MG63 (cell line): ENCODE measurements at regions not wholly inside any gene's neighbourhood (a gene's known extent, or its start where the extent isn't known, plus 50 kb on each side); places are given as distances from the start of the nearest gene placed in this dataset.
"Not testable (repeated sequence)": the region's sequence is repeated elsewhere in the genome, so short reads cannot be mapped to it uniquely, and the experiment has no call there.

Experiments
- DNase-seq: peaks from one replicate; pipeline ENCODE4 v3.0.0-alpha.2; 2020
- H3K27me3 ChIP-seq: fragments of 250-450 bp; sonication (Bioruptor Pico); 2 replicates; pipeline ENCODE4 v1.5.1; 2020; ENCODE audit warnings: mild to moderate bottlenecking, moderate library complexity
- H3K36me3 ChIP-seq: fragments of 250-450 bp; sonication (Bioruptor Pico); 2 replicates; pipeline ENCODE4 v1.5.1; 2020; ENCODE audit warnings: mild to moderate bottlenecking, moderate library complexity
- H3K4me3 ChIP-seq: fragments of 250-450 bp; sonication (Bioruptor Pico); 2 replicates; pipeline ENCODE4 v1.5.1; 2020; ENCODE audit warnings: mild to moderate bottlenecking, moderate library complexity
- H3K9me3 ChIP-seq: fragments of 250-450 bp; sonication (Bioruptor Pico); 2 replicates; pipeline ENCODE4 v1.5.1; 2020; ENCODE audit warnings: mild to moderate bottlenecking, moderate library complexity

- not testable (repeated sequence) for DNase-seq, H3K36me3 ChIP-seq, H3K9me3 ChIP-seq, H3K4me3 ChIP-seq, H3K27me3 ChIP-seq
Measured at GRCh38 chr11:3476084-3476936, 97.4 kb upstream of the ZNF195 start.

DNA sequence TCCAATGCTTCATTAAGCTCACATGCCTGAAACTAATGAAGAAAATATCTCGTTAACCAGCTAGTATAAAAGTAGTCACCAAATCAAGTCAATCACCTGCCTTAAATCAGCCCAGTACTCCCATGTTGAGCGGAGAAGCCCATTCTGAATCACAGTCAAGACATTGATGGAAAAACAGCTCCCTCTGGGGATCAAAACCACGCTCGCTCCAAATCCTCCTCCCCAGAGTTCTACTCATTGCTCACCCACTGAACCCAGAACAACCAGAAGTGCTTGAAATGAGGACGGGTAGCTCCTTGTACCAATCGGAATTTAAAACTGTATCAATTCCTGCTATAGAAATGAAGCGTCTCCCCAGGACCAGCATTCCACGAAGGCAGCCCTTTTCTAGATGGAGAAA is 90.0 kb upstream of the ZNF195 start:
- not testable (repeated sequence) for H3K27me3 ChIP-seq, DNase-seq, H3K9me3 ChIP-seq, H3K36me3 ChIP-seq, H3K4me3 ChIP-seq

- H3K36me3 ChIP-seq, H3K9me3 ChIP-seq, H3K4me3 ChIP-seq, DNase-seq, H3K27me3 ChIP-seq: not testable (repeated sequence)
Measured at GRCh38 chr11:3467599-3467998, 88.7 kb upstream of the ZNF195 start.

DNA sequence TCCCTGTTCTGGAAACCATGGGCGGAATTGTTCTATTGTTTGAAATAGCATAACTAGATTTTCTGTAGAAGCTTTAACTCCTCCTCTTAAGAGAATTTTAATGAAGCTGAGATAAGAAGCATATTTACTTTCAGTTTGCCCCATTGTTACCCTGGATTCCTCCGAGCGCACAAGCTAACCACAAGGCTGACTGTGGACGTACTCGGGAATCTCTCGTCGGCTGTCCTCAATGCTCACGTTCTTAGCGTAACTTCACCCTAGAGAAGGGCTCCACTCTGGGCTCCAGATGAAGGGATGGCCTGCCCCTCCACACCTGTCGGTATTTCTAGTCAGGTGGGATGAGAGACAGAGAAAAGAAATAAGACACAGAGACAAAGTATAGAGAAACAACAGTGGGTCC is 76.7 kb upstream of the ZNF195 start:
- H3K9me3 ChIP-seq, H3K36me3 ChIP-seq: not testable (repeated sequence)

GRCh38 chr11:3454844-3455243 is 75.9 kb upstream of the ZNF195 start:
- H3K4me3 ChIP-seq, H3K36me3 ChIP-seq, H3K9me3 ChIP-seq, H3K27me3 ChIP-seq: not testable (repeated sequence)
- peak; percentile 45 for DNase-seq

More for the DNA sequence above, 76.7 kb upstream of the ZNF195 start:
- H3K4me3 ChIP-seq, H3K27me3 ChIP-seq, DNase-seq: not testable (repeated sequence)

- H3K27me3 ChIP-seq, DNase-seq, H3K4me3 ChIP-seq, H3K9me3 ChIP-seq, H3K36me3 ChIP-seq: not testable (repeated sequence)
Measured at GRCh38 chr11:3453596-3454256, 74.8 kb upstream of the ZNF195 start.

DNA sequence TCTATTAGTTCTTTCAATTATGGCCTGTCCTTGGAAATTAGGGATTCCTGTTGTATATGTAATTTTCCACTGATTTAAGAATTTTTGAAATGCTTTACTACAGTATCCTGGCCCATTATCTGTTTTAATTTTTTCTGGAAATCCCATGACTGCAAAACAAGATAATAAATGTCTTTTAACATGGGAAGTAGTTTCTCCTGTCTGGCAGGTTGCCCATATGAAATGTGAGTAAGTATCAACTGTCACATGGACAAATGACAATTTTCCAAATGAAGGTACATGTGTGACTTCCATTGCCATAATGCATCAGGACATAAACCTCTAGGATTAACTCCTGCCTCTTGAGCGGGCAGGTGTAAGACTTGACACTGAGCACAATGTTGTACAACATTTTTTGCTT is 71.9 kb upstream of the ZNF195 start:
- not testable (repeated sequence) for H3K4me3 ChIP-seq, H3K9me3 ChIP-seq, H3K27me3 ChIP-seq, H3K36me3 ChIP-seq, DNase-seq

GRCh38 chr11:3445535-3445934 is 66.6 kb upstream of the ZNF195 start:
- H3K9me3 ChIP-seq, DNase-seq, H3K36me3 ChIP-seq, H3K27me3 ChIP-seq, H3K4me3 ChIP-seq: not testable (repeated sequence)

- DNase-seq, H3K9me3 ChIP-seq, H3K27me3 ChIP-seq, H3K4me3 ChIP-seq, H3K36me3 ChIP-seq: not testable (repeated sequence)
Measured at GRCh38 chr11:3444420-3444744, 65.4 kb upstream of the ZNF195 start.

- peak; percentile 22 for DNase-seq
- H3K27me3 ChIP-seq, H3K4me3 ChIP-seq, H3K36me3 ChIP-seq, H3K9me3 ChIP-seq: not testable (repeated sequence)
Measured at GRCh38 chr11:3443700-3444419, 64.9 kb upstream of the ZNF195 start.

DNA sequence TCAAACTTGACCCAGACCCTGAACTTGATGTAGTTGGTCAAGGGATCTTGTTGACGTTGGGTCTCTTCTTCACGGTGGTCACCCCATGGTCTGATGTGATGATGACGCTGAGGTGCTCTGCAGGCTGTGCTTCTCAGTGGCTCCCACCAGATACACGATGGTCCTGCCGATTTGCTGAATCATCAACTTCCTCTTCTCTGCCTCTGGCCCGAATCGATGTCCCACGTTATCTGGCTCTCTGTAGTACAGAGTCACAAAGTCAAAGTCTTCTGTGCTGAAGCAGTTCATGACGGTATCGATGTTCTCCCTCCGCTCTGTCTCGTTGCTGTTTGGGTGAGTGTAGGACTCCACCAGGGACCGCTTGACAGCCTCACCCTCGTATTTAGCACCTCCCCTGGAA is 58.5 kb upstream of the ZNF195 start:
- not testable (repeated sequence) for H3K4me3 ChIP-seq, H3K36me3 ChIP-seq, DNase-seq, H3K27me3 ChIP-seq, H3K9me3 ChIP-seq

- Histone ChIP-seq H3K27me3 (no peaks in the 10 kb centered on the region), H3K9me3 (no peaks in the 10 kb centered on the region), H3K36me3 (no peaks in the 10 kb centered on the region), H3K4me3 (no peak overlapping the region)
- no peak for DNase-seq
Measured at GRCh38 chr11:3434976-3435375, 56.0 kb upstream of the ZNF195 start.

GRCh38 chr11:3429191-3429590 is 50.2 kb upstream of the ZNF195 start:
- not testable (repeated sequence) for DNase-seq, H3K27me3 ChIP-seq, H3K4me3 ChIP-seq, H3K36me3 ChIP-seq, H3K9me3 ChIP-seq
